Adrenal gland (tissue), 5 donors: ENCODE measurements at regions not wholly inside any gene's neighbourhood (a gene's known extent, or its start where the extent isn't known, plus 50 kb on each side); places are given as distances from the start of the nearest gene placed in this dataset.

ENCODE experiments used
- CTCF ChIP-seq, 6 experiments: fragments of 450-650 bp in 4 of 6; fragments of 200-600 bp in 2 of 6; sonication (generic) in 1 of 6; IDR thresholded peaks; 1 replicate in 5 of 6; 2 replicates in 1 of 6; pipeline versions ENCODE4 v1.5.1 to v1.8.0; 2016 to 2021; ENCODE audit warnings: antibody characterized with exemption in 6 of 6, mild to moderate bottlenecking in 2 of 6, moderate library complexity in 1 of 6
- POLR2A ChIP-seq, 2 donors: fragments of 450-650 bp; IDR thresholded peaks; one replicate each; pipeline ENCODE4 v1.6.1; 2017; ENCODE audit warnings: antibody characterized with exemption in 2 of 2, mild to moderate bottlenecking in 2 of 2, moderate library complexity in 1 of 2
- donor health status: DM: no; HTN: no; CAD: no.

- TF ChIP-seq CTCF (IDR thresholded peaks at IDR 0.05) (no peak), POLR2A (IDR thresholded peaks at IDR 0.05) (no peak)
These were observed 184.8 kb upstream of the GALNT17 start for GRCh38 chr7:70947181-70947580.
